Right lobe of liver (tissue), 6 donors: ENCODE measurements at regions not wholly inside any gene's neighbourhood (a gene's known extent, or its start where the extent isn't known, plus 50 kb on each side); places are given as distances from the start of the nearest gene placed in this dataset.

ENCODE experiments used
- ATAC-seq, 4 donors: fragments of 200-7000 bp; cut with Tn5 transposase; one replicate each; pipeline ENCODE4 v1.9.1; 2020; ENCODE audit warnings: mild to moderate bottlenecking in 4 of 4, moderate library complexity in 4 of 4
- DNase-seq, 3 donors: peaks; one replicate each; pipeline ENCODE4 v3.0.0-alpha.2; 2020
- H3K27ac ChIP-seq, 3 donors: fragments of 200-600 bp; one replicate each; pipeline ENCODE4 v1.8.0; 2022
- H3K27me3 ChIP-seq, 2 donors: fragments of 200-600 bp; one replicate each; pipeline ENCODE4 v1.8.0; 2022
- H3K36me3 ChIP-seq, 4 donors: fragments of 200-600 bp; sonication (generic) in 1 of 4; one replicate each; pipeline versions ENCODE4 v1.5.1 to v1.8.0; 2017 to 2022; ENCODE audit warnings: control low read depth in 1 of 4
- H3K4me1 ChIP-seq, 4 donors: fragments of 200-600 bp; sonication (generic) in 1 of 4; one replicate each; pipeline versions ENCODE4 v1.5.1 to v1.8.0; 2017 to 2022; ENCODE audit warnings: control low read depth in 1 of 4
- H3K4me3 ChIP-seq, 3 donors: fragments of 200-600 bp; one replicate each; pipeline ENCODE4 v1.8.0; 2022
- H3K9me3 ChIP-seq, 4 donors: fragments of 200-600 bp; sonication (generic) in 1 of 4; one replicate each; pipeline versions ENCODE4 v1.5.1 to v1.8.0; 2017 to 2022; ENCODE audit warnings: control low read depth in 1 of 4
- CTCF ChIP-seq, 4 donors: fragments of 200-600 bp in 3 of 4; fragments of 450-650 bp in 1 of 4; IDR thresholded peaks; one replicate each; pipeline versions ENCODE4 v1.5.1 to v1.8.0; 2016 to 2022; ENCODE audit warnings: antibody characterized with exemption in 4 of 4, mild to moderate bottlenecking in 2 of 4
- POLR2A ChIP-seq: fragments of 450-650 bp; IDR thresholded peaks from one replicate; pipeline ENCODE4 v1.6.1; 2017; ENCODE audit warnings: antibody characterized with exemption, mild to moderate bottlenecking
- WGBS: methylation state at CpG from one replicate; pipeline ENCODE4 v1.1.6; 2018; ENCODE audit warnings: low coverage, low lambda C conversion rate; ENCODE audit not compliant: insufficient coverage; ENCODE audit errors: missing lambda C conversion rate; 5-methylcytosine and 5-hydroxymethylcytosine counted together
- intact Hi-C, 2 donors: fragments of 100-400 bp; cut with DNase I; formaldehyde crosslinking; loops; one replicate each; pipeline versions ENCODE4 v1.11.2 to v1.14.1; 2022
- donor health status: DM: no; HTN: yes; CAD: no.
- donor health status: DM: no; HTN: no; CAD: no.
- donor health status: DM: no; HTN: no; CAD: no.
- donor health status: DM: no; HTN: yes; CAD: no.
- donor health status: DM: no; HTN: yes; CAD: no.

GRCh38 chr2:161032635-161033034 is 127.6 kb upstream of the TANK start:
- WGBS, result 90% methylated on average over 6 of the region's 7 CpGs
- TF ChIP-seq POLR2A, result no peak
- no peak for TF ChIP-seq CTCF (IDR thresholded peaks at IDR 0.05)

GRCh38 chr2:161033059-161033660 is 127.1 kb upstream of the TANK start:
- intact Hi-C loops, result no loop called here
- ATAC-seq (no peak), DNase-seq (no peak)
- no peak overlapping the region for H3K4me3 ChIP-seq
- no peak for TF ChIP-seq CTCF (IDR thresholded peaks at IDR 0.05)
- no peak for TF ChIP-seq POLR2A
- WGBS, result 69% methylated on average over 2 of the region's 2 CpGs
- H3K27ac ChIP-seq, result no peak overlapping the region
- no peaks in the 10 kb centered on the region for H3K36me3 ChIP-seq
- H3K27me3 ChIP-seq, result no peaks in the 10 kb centered on the region
- no peaks in the 10 kb centered on the region for H3K9me3 ChIP-seq
- H3K4me1 ChIP-seq, result no peaks in the 10 kb centered on the region

More at GRCh38 chr2:161032635-161033034, 127.6 kb upstream of the TANK start:
- Histone ChIP-seq H3K36me3 (no peaks in the 10 kb centered on the region), H3K4me3 (no peak overlapping the region), H3K27ac (no peak overlapping the region), H3K9me3 (no peaks in the 10 kb centered on the region), H3K27me3 (no peaks in the 10 kb centered on the region), H3K4me1 (no peaks in the 10 kb centered on the region)
- ATAC-seq (no peak), DNase-seq (no peak)
- intact Hi-C loops, result no loop called here

GRCh38 chr2:161036926-161037325 is 123.3 kb upstream of the TANK start:
- intact Hi-C loops, result no loop called here

GRCh38 chr2:161039071-161039470 is 121.2 kb upstream of the TANK start:
- DNase-seq, result no peak

More at GRCh38 chr2:161036926-161037325, 123.3 kb upstream of the TANK start:
- H3K36me3 ChIP-seq, result no peaks in the 10 kb centered on the region
- H3K27me3 ChIP-seq, result no peaks in the 10 kb centered on the region
- H3K9me3 ChIP-seq, result no peaks in the 10 kb centered on the region
- TF ChIP-seq CTCF (IDR thresholded peaks at IDR 0.05) (no peak), POLR2A (no peak)
- DNase-seq, result no peak
- no peaks in the 10 kb centered on the region for H3K4me1 ChIP-seq
- 33% methylated on average over 1 of the region's 1 CpG for WGBS
- no peak for ATAC-seq
- no peak overlapping the region for H3K27ac ChIP-seq
- H3K4me3 ChIP-seq, result no peak overlapping the region

More at GRCh38 chr2:161039071-161039470, 121.2 kb upstream of the TANK start:
- Histone ChIP-seq H3K27ac (no peak overlapping the region), H3K36me3 (no peaks in the 10 kb centered on the region), H3K9me3 (no peaks in the 10 kb centered on the region), H3K27me3 (no peaks in the 10 kb centered on the region), H3K4me1 (no peaks in the 10 kb centered on the region), H3K4me3 (no peak overlapping the region)
- TF ChIP-seq CTCF (IDR thresholded peaks at IDR 0.05), result no peak
- TF ChIP-seq POLR2A, result no peak
- 82% methylated on average over 5 of the region's 5 CpGs for WGBS
- intact Hi-C loops, result no loop called here
- no peak for ATAC-seq
